ENCODE measurements at regions not wholly inside any gene's neighbourhood (a gene's known extent, or its start where the extent isn't known, plus 50 kb on each side); places are given as distances from the start of the nearest gene placed in this dataset.

DNA sequence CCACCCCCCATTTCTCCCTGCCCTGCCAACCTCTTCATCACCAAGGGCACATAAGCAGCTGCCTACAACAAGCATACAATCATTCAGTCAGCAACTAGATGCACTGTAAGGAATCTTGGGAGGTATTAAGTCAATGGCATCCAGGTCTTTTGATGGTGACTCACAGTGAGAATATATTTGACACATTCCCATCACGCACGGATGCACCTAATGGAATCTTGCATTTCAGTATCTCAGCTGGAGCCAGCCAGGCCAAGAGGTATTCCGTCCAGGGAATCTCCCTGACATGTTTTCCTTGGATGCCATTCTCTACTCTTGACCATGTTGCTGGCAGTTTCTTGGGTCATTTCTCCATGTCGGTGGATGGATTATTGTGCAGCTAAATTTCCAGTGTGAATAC lies 73.9 kb upstream of the CAPRIN2 start:
- ATAC-seq (no peak), DNase-seq (no peak)

DNA sequence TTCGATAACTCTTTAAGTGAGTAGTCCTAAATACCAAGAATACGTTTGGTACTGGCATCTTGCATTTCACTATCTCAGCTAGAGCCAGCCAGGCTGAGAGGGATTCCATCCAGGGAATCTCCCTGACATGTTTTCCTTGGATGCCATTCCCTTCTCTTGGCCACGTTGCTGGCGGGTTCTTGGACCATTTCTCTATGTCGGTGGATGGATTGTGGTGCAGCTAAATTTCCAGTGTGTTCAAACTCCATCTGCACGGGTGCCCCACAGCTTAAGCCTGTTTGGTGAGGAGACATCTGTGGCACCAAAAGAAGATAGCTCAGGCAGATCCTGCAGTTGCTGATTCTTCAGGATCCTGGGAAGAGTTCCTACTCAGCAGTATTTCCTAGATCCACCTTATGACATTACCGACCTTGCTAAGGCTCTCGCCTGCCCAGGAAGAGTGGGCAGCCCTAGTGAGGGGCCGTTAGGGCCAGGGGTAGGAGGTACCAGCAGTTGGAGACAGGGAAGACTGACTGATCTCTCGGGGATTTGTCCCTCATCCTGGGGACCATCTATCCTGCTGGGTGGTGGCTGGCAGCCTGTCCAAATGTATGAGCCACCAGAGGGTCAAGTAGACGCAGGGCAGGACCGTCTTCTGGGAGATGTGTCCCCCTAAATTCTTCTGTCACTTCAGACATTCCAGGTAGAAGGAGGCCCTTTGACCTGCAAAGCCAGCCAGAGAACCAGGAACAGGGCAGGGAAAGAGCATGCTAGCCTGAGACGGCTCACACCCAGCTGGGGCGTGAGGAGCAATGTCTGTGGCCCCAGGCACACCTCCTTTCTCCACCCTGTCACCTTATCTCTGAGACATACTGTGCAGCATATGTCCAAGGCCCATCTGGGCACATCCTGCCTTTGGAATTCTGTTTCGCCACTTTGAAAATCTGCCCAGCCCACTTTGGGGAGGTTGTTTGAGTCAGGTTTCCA lies 72.6 kb upstream of the CAPRIN2 start:
- ATAC-seq: no peak
- no peak for DNase-seq

DNA sequence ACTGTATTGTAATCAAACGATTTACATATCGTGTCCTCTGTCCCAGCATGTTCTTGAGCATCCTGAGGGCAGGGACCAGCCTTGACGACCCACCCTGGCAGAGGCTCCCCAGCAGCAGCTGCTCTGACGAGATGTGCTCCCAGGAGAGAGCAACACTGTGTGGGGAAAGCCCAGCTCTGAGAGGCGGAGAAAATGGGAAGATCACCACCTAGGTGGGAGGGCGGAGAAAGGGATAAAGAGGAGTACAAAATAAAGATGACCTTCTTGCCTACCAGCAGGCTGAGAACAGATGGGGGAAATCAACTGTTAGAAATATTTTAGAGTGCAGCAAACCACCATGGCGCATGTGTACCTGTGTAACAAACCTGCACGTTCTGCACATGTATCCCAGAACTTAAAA lies 71.5 kb upstream of the CAPRIN2 start:
- ATAC-seq (no peak), DNase-seq (no peak)

DNA sequence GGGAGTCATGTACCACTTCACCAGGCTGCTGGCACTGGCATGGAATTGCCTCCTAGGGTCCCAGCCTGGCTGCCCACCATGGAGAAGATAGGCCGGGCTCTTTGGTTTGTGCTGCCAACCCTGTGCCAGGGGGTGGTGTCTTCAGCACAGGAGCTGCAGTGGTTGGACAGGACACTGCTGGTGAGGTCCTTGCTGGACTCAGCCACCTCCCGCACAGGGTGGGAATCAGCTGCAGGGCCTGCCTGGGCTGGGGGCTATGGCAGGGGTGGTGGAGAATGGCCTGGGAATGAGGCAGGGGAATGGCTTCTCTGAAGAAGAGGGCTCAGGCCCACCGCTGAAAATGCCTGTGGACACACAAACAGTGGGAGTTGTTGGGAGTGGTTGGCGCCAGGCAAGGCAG lies 70.6 kb upstream of the CAPRIN2 start:
- ATAC-seq: no peak

DNA sequence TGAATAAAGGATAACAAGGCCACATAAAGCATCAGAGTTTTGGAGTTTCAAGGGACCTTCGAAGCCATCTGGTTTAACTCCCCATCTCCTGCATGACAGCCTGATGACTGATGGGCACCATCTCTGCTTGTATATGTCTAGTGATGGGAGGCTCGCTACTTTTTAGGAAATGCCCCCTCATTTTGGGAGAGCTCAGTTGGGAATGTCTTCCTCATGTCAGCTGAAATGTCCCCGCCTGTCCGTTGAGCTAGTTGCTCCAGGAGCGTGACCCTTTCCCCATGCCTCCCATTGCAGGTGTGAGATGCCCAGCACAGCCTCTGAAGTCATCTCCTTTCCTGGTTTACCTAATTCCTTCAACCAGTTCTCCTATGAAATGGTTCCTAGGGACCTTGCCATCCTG lies 69.6 kb upstream of the CAPRIN2 start:
- ATAC-seq (no peak), DNase-seq (no peak)

More for the DNA sequence above, 70.6 kb upstream of the CAPRIN2 start:
- no peak for DNase-seq

DNA sequence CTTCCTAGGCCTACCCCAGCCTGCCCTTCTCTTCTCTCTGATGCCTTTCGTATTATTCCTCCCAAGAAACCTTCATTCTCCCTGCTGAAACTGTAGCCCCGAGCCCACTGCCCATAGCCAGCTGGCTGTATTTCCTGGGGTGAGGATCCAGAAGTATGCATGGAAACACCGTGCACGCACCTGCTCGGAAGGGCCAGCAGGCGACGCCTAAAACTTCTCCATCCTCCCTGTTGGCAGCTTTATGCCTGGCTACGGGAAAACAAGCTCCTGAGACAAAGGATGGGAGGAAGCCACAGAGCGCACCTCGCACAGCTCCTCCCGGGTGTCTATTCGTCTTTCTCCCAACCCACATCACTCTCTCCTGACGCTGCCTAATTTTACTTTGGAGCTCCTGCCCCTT lies 69.0 kb upstream of the CAPRIN2 start:
- no peak for ATAC-seq

DNA sequence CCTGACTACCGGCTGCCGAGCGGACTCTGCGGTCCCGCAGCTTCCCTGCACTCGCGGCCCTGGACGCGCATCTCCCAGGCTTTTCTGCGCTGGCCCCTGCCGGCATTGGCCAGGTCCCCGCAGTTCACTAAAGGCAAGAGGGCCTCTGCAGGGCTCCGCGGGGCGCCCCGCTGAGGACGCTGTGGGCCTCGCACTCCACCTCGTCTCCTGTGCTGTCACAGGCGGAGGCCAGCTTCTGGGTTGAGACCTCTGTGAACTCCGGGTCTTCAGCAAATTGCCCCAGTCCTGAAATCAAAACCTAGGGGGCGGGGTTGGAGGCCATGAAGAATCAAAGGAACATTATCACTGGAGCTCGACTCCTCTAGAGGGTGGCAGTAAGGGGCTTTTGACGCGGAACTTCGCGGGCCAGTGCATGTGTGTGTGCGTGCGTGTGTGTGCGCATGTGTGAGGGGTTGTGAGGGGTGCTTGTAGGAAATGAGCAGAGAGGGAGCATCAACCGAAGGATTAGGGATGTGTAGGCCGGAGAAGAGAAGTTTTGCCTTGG lies 68.5 kb upstream of the CAPRIN2 start:
- ATAC-seq (peak; percentile 70), DNase-seq (peak; percentile 43)

More for the DNA sequence above, 69.0 kb upstream of the CAPRIN2 start:
- no peak for DNase-seq

DNA sequence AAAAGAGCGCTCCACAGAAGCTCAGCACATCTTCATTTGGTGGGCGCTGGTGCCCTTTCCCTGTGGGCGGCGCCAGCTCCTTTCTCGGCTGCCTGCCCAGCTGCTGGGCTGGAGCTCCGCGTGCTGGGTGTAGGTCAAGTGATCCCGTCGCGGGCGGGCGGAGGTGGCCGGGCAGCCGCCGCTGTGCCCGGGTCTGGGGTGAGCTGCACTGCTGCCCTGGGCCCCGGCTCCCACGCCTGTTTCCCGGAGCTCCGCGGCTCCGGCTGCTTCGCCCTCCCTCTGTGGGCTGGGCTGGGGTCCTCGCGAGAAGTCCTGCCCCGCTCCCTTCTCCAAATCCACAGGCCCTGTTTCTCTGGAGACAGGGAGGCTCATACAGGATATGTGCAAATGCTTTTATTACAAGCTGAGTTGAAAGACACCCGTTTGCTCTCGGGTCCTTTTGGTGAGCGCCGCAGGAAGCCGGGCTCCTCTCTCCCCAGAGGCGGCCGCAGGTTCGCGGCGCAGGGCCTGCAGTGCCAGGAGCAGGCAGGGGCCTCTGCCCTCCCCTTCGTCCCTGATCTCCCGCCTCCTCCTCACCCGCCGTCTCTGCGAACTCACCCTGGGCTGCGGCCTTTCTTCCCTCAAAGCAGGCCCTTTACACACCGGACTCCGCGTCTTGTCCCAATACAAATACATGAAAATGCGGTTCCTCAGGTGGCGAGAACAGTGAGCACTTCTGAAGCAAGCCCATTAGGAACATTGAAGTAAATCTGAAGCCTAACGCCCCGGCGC lies 67.8 kb upstream of the CAPRIN2 start:
- ATAC-seq: peak; percentile 57
- DNase-seq: peak; percentile 51

DNA sequence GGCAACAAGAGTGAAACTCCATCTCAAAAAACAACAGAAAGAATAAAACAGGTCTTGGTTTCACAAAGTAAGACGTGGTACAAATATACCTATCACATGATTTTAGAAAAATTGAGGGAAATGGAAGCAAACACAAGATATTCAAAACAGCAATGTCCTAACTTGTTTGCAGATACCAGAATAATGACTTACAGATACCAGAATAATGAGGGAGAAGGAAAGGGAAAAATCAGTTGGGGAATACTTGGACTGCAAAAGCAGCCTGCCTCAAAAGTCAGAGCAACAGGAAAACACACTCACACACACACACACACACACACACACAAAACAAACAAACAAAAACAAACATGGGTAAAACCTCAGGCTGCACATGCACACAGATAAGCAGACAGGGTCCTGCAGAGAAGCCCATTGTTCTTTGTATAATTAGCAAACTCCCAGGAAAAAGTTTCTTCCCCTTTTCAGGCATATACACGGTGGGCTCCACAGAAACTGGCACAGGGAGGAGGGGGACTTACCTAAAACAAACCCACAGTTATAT lies 65.7 kb upstream of the CAPRIN2 start:
- ATAC-seq (no peak), DNase-seq (no peak)

DNA sequence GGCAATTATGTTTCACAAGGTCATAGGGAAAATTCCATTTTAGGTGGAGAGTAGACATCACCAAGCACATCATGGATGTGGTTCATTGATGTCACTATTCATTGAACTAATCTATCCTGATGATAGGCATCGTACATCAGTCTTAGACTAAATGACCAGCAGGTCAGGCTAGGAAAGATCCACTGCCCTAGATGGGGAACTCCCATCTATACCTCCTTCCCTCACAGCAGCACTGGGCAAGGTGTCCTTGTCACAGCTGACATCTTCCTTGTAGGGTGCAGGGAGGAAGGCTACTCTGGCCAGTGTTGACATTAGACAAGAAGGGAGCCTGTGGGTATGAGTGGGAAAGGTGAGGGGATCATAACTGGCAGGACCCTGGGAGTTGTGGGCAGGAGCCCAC lies 63.8 kb upstream of the CAPRIN2 start:
- DNase-seq (no peak), ATAC-seq (no peak)

DNA sequence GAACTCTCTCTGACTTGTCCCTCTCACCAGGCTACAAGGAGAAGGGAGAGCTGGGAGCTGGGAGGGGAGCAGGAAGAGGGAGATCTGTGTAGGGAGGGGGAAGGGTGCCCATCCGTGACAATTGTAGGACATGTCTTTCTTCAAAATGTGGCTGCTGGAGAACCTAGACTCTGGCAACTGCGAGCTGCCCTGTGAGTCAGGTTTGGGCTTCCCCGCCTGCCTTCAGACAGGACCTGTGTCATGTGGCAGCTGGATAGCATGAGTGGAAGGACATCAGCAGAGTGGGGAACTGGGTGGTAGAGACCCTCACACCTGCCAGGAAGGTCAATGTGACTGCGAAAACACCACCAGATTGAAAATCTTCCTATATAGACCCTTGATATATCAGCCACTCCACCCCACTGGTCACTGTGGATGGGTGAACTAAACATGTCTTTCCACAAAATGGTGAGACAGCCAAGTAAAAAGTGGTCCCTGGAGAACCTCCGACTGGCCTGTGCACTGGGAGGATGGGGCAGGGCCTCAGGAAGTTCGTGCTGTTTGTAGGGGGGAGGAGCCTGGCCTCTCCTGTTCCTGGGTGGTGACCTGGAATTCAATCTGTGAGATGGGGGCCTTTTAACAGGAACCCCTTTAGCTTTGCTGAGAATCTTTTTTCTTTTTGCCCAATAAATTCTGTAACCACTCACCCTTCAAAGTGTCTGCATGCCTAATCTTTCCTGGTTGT lies 62.2 kb upstream of the CAPRIN2 start:
- DNase-seq (no peak), ATAC-seq (no peak)

DNA sequence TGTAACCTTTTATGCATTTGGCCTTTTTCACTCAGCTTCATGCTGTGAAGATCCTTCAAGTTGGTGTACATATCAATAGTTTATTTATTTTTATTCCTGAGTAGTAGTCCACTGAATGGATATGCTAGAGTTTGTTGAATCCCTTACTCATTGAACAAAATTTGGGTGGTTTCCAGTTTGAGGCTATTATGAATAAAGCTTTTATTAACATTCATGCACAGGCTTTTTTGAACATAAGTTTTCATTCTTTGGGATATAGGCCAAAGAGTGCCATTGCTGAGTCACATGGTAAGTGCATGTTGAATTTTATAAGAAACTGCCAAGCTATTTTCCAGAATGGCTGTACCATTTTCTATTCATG lies 59.5 kb upstream of the CAPRIN2 start:
- no peak for ATAC-seq
- DNase-seq: no peak

DNA sequence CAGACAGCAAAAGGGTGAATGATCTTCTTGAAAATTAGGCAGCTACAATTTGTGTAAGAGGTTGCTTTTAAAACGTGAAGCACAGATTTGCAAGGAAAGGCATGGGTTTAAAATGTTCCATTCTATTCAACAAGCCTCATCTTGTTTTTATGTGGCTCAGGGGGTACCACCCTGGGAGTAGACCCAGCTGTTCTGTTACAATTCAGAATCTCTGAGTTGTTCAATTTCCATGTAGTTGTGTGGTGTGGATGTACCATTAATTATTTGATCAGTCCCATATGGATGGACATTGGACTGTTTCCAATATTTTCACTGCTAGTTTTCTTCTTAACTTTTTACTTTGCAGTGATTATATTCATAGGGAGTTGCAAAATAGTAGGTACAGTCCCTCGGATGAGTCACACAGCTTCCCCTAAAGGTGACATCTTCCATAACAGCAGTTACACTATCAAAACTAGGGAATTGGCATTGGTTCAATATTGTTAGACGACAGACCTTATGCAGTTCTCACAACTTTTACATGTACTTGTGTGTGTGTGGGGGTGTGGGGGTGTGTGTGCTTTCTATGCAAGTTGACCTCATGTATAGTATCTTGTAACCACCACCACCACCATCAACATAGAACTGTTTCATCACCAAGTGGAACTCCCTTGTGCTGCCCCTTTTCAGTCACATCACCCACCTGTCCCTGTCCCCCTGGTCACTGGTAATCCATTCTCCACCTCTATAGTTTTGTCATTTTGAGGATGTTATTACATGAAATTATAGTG lies 59.0 kb upstream of the CAPRIN2 start:
- DNase-seq (no peak), ATAC-seq (peak; percentile 40)

DNA sequence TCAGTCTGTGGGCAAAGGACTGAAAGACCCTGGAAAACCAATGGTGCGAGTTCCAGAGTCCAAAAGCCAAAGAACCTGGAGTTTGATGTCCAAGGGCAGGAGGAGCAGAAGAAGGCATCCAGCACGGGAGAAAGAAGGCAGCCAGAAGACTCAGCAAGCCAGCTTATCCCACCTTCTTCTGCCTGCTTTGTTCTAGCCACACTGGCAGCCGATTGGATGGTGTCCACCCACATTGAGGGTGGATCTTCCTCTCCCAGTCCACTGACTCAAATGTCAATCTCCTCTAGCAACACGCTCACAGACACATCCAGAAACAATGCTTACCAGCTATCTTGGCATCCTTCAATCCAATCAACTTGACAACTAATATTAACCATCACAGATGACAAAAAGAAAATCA lies 57.2 kb upstream of the CAPRIN2 start:
- no peak for ATAC-seq
- no peak for DNase-seq

DNA sequence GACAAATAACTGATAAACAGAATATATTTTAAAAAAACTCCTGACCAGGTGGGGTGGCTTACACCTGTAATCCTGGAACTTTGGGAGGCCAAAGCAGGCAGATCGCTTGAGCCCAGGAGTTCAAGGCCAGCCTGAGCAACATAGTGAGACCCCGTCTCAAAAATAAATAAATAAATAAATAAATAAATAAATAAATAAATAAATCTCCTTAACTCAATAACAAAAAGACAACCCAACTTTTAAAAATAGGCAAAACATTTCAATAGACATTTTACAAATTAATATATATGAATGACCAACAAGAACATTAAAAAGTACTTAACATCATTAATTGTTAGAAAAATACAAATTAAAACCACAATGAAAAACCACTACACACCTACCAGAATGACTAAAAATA lies 56.2 kb upstream of the CAPRIN2 start:
- ATAC-seq: no peak
- DNase-seq: no peak

DNA sequence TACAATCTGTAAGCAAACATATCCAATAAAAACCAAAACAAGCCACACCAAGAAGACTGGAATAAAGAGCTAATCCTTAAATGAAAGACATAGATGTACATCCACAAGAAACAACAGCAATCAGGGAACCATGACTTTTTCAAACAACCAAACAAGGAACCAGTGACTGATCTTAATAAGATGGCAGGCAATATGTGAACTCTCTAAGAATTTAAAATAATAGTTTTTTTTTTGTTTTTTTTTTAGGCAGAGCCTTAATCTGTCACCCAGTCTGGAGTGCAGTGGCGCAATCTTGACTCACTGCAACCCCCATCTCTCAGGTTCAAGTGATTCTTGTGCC lies 52.9 kb upstream of the CAPRIN2 start:
- DNase-seq: no peak

DNA sequence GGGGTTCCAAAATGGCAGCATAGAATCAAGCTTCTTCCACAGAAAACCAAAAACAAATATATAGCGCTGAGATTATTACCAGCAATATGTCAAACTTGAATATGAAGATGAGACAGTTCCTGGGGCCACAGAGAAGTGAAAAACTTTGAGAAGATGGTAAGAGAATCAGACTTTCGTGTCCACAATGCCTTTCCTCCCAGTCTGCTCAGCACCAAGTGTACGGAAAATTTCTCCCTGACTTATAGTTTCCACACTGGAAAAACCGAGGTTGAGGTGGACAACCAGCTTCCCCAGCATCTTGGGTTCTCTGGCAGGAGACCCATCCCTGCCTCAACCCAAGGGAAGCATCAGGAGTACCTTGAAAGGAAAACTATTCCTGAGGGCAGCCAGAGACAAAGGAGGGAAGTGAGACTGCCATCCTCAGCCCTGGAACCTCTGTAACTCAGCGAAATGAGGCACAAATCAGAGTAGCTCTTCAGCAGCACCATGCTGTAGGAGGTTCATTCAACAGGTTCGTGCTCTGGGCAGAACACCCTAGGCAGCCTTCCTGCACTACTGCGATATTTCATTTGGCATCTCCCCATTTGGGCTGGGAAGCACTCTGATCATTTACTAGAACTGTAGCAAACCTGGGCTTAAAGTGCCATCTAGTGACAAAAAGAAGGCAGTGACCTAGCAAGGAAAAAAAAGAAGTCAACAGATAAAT lies 52.4 kb upstream of the CAPRIN2 start:
- DNase-seq (no peak), ATAC-seq (peak; percentile 71)

More for the DNA sequence above, 52.9 kb upstream of the CAPRIN2 start:
- ATAC-seq: no peak

DNA sequence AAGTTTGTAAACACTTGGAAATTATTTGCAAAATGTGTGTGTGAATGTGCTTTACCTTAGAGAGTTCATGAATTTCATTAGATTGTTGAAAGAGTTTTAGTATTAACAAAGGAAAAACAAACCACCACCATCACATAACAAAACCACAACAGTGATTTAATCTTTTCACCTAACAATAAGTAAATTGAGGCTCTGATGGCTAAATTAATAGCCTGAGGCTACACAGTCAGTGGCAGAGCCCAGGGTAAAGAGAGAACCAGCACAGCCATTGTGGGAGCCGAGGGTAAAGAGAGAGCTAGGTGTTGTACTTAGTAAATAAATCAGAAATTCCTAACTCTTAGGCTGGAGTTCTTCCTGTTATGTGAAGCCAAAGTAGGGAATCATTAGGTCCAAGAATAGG lies 51.2 kb upstream of the CAPRIN2 start:
- DNase-seq: no peak
- no peak for ATAC-seq
